Adrenal gland (tissue), 5 donors: ENCODE measurements at regions not wholly inside any gene's neighbourhood (a gene's known extent, or its start where the extent isn't known, plus 50 kb on each side); places are given as distances from the start of the nearest gene placed in this dataset.

Experiments
- CTCF ChIP-seq, 6 experiments: fragments of 450-650 bp in 4 of 6; fragments of 200-600 bp in 2 of 6; sonication (generic) in 1 of 6; IDR thresholded peaks; 1 replicate in 5 of 6; 2 replicates in 1 of 6; pipeline versions ENCODE4 v1.5.1 to v1.8.0; 2016 to 2021; ENCODE audit warnings: antibody characterized with exemption in 6 of 6, mild to moderate bottlenecking in 2 of 6, moderate library complexity in 1 of 6
- POLR2A ChIP-seq, 2 donors: fragments of 450-650 bp; IDR thresholded peaks; one replicate each; pipeline ENCODE4 v1.6.1; 2017; ENCODE audit warnings: antibody characterized with exemption in 2 of 2, mild to moderate bottlenecking in 2 of 2, moderate library complexity in 1 of 2
- donor health status: DM: no; HTN: no; CAD: no.

GRCh38 chr18:27636576-27637085 lies 451.5 kb upstream of the CHST9 start:
- TF ChIP-seq CTCF (IDR thresholded peaks at IDR 0.05) (no peak), POLR2A (IDR thresholded peaks at IDR 0.05) (no peak)
